ENCODE measurements at regions not wholly inside any gene's neighbourhood (a gene's known extent, or its start where the extent isn't known, plus 50 kb on each side); places are given as distances from the start of the nearest gene placed in this dataset.
"Not testable (repeated sequence)": the region's sequence is repeated elsewhere in the genome, so short reads cannot be mapped to it uniquely, and the experiment has no call there.

- H4K20me1 ChIP-seq (ENCODE audit: insufficient read depth, low read length); H3K9me3 Mint-ChIP-seq; H3K9me3 ChIP-seq (replicated peaks in 1 of 2; ENCODE audit: control insufficient read depth in 1 of 2, insufficient read depth in 1 of 2, low read length in 2 of 2); DNase-seq; intact Hi-C loops (cut with micrococcal nuclease); H3K27ac Mint-ChIP-seq; H3K27ac ChIP-seq (ENCODE audit: low read depth in 1 of 2, low read length in 2 of 2); H3K79me2 ChIP-seq (ENCODE audit: insufficient read depth, low read length); H3K27me3 ChIP-seq (ENCODE audit: control insufficient read depth in 2 of 2, insufficient read depth in 2 of 2, low read length in 2 of 2); H3K4me1 Mint-ChIP-seq; H3K36me3 Mint-ChIP-seq; H3K4me1 ChIP-seq (ENCODE audit: control insufficient read depth in 1 of 2, insufficient read depth in 2 of 2, low read length in 2 of 2); H3K4me2 ChIP-seq (replicated peaks; ENCODE audit: extremely low read depth, low read length, poor library complexity, severe bottlenecking); H3K4me3 Mint-ChIP-seq; H3K27me3 Mint-ChIP-seq (ENCODE audit: low read depth in 3 of 3); H2AFZ ChIP-seq (ENCODE audit: insufficient read depth, low read depth, low read length, poor library complexity, severe bottlenecking); H3K9ac ChIP-seq (ENCODE audit: insufficient read depth, low read length, poor library complexity, severe bottlenecking); H3K4me3 ChIP-seq (replicated peaks in 1 of 3; ENCODE audit: low read depth in 2 of 3, low read length in 3 of 3); H3K36me3 ChIP-seq (replicated peaks in 1 of 2; ENCODE audit: control insufficient read depth in 1 of 2, insufficient read depth in 2 of 2, low read length in 2 of 2): not testable (repeated sequence)
- WGBS (ENCODE audit: insufficient coverage): no CpG with 5 or more reads among the region's 5 CpGs
Observed at GRCh38 chr15:85196697-85197096, 183.7 kb upstream of the AKAP13 start.

- H3K36me3 Mint-ChIP-seq; H4K20me1 ChIP-seq (ENCODE audit: insufficient read depth, low read length); H3K4me1 Mint-ChIP-seq; H3K9ac ChIP-seq (ENCODE audit: insufficient read depth, low read length, poor library complexity, severe bottlenecking); H3K4me3 ChIP-seq (replicated peaks in 1 of 3; ENCODE audit: low read depth in 2 of 3, low read length in 3 of 3); H3K27ac Mint-ChIP-seq; intact Hi-C loops (cut with micrococcal nuclease); H3K27me3 Mint-ChIP-seq (ENCODE audit: low read depth in 3 of 3); DNase-seq; H3K27ac ChIP-seq (ENCODE audit: low read depth in 1 of 2, low read length in 2 of 2); H3K9me3 ChIP-seq (replicated peaks in 1 of 2; ENCODE audit: control insufficient read depth in 1 of 2, insufficient read depth in 1 of 2, low read length in 2 of 2); H3K79me2 ChIP-seq (ENCODE audit: insufficient read depth, low read length); H3K4me3 Mint-ChIP-seq; H3K9me3 Mint-ChIP-seq; H2AFZ ChIP-seq (ENCODE audit: insufficient read depth, low read depth, low read length, poor library complexity, severe bottlenecking); H3K4me2 ChIP-seq (replicated peaks; ENCODE audit: extremely low read depth, low read length, poor library complexity, severe bottlenecking); H3K27me3 ChIP-seq (ENCODE audit: control insufficient read depth in 2 of 2, insufficient read depth in 2 of 2, low read length in 2 of 2); H3K36me3 ChIP-seq (replicated peaks in 1 of 2; ENCODE audit: control insufficient read depth in 1 of 2, insufficient read depth in 2 of 2, low read length in 2 of 2); H3K4me1 ChIP-seq (ENCODE audit: control insufficient read depth in 1 of 2, insufficient read depth in 2 of 2, low read length in 2 of 2): not testable (repeated sequence)
- WGBS (ENCODE audit: insufficient coverage): no CpG with 5 or more reads among the region's 5 CpGs
Observed at GRCh38 chr15:85197582-85197981, 182.8 kb upstream of the AKAP13 start.

DNA sequence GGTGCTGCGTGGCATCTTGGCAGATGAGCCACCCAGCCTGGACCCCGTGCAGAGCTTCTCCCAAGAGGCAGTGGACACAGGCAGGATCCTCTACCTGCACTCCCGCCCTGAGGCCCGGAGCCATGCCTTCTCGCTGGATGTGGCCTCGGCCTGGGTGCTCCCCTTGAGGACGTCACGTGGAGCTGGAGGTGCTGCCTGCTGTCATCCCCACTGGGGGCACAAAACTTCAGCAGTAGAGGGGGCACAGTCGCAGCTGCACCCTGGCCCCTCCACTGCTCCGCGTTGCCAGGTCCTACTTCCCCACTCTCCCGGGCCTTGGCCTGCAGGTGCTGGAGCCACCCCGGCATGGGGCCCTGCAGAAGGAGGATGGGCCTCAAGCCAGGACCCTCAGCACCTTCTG is 182.0 kb upstream of the AKAP13 start:
- H3K27ac ChIP-seq (ENCODE audit: low read depth in 1 of 2, low read length in 2 of 2); intact Hi-C loops (cut with micrococcal nuclease); H3K27me3 ChIP-seq (ENCODE audit: control insufficient read depth in 2 of 2, insufficient read depth in 2 of 2, low read length in 2 of 2); H3K27ac Mint-ChIP-seq; H2AFZ ChIP-seq (ENCODE audit: insufficient read depth, low read depth, low read length, poor library complexity, severe bottlenecking); H3K9me3 Mint-ChIP-seq; DNase-seq; H3K4me2 ChIP-seq (replicated peaks; ENCODE audit: extremely low read depth, low read length, poor library complexity, severe bottlenecking); H3K9ac ChIP-seq (ENCODE audit: insufficient read depth, low read length, poor library complexity, severe bottlenecking); H3K27me3 Mint-ChIP-seq (ENCODE audit: low read depth in 3 of 3); H3K4me1 Mint-ChIP-seq; H3K4me3 ChIP-seq (replicated peaks in 1 of 3; ENCODE audit: low read depth in 2 of 3, low read length in 3 of 3); H3K4me3 Mint-ChIP-seq; H3K9me3 ChIP-seq (replicated peaks in 1 of 2; ENCODE audit: control insufficient read depth in 1 of 2, insufficient read depth in 1 of 2, low read length in 2 of 2); H3K79me2 ChIP-seq (ENCODE audit: insufficient read depth, low read length); H3K4me1 ChIP-seq (ENCODE audit: control insufficient read depth in 1 of 2, insufficient read depth in 2 of 2, low read length in 2 of 2); H3K36me3 Mint-ChIP-seq; H3K36me3 ChIP-seq (replicated peaks in 1 of 2; ENCODE audit: control insufficient read depth in 1 of 2, insufficient read depth in 2 of 2, low read length in 2 of 2); H4K20me1 ChIP-seq (ENCODE audit: insufficient read depth, low read length): not testable (repeated sequence)
- no CpG with 5 or more reads among the region's 13 CpGs for WGBS (ENCODE audit: insufficient coverage)

GRCh38 chr15:85200215-85200614 is 180.2 kb upstream of the AKAP13 start:
- DNase-seq; H3K9me3 ChIP-seq (replicated peaks in 1 of 2; ENCODE audit: control insufficient read depth in 1 of 2, insufficient read depth in 1 of 2, low read length in 2 of 2); H3K27me3 ChIP-seq (ENCODE audit: control insufficient read depth in 2 of 2, insufficient read depth in 2 of 2, low read length in 2 of 2); H3K27ac Mint-ChIP-seq; H3K4me3 ChIP-seq (replicated peaks in 1 of 3; ENCODE audit: low read depth in 2 of 3, low read length in 3 of 3); H3K79me2 ChIP-seq (ENCODE audit: insufficient read depth, low read length); H3K36me3 ChIP-seq (replicated peaks in 1 of 2; ENCODE audit: control insufficient read depth in 1 of 2, insufficient read depth in 2 of 2, low read length in 2 of 2); H2AFZ ChIP-seq (ENCODE audit: insufficient read depth, low read depth, low read length, poor library complexity, severe bottlenecking); intact Hi-C loops (cut with micrococcal nuclease); H3K27ac ChIP-seq (ENCODE audit: low read depth in 1 of 2, low read length in 2 of 2); H3K4me2 ChIP-seq (replicated peaks; ENCODE audit: extremely low read depth, low read length, poor library complexity, severe bottlenecking); H3K4me1 ChIP-seq (ENCODE audit: control insufficient read depth in 1 of 2, insufficient read depth in 2 of 2, low read length in 2 of 2); H3K36me3 Mint-ChIP-seq; H3K9ac ChIP-seq (ENCODE audit: insufficient read depth, low read length, poor library complexity, severe bottlenecking); H3K27me3 Mint-ChIP-seq (ENCODE audit: low read depth in 3 of 3); H4K20me1 ChIP-seq (ENCODE audit: insufficient read depth, low read length); H3K4me1 Mint-ChIP-seq; H3K4me3 Mint-ChIP-seq; H3K9me3 Mint-ChIP-seq: not testable (repeated sequence)
- no CpG with 5 or more reads among the region's 9 CpGs for WGBS (ENCODE audit: insufficient coverage)

All from CD14-positive monocyte (primary cell).